Suprapubic skin (tissue), 4 donors: ENCODE measurements at regions not wholly inside any gene's neighbourhood (a gene's known extent, or its start where the extent isn't known, plus 50 kb on each side); places are given as distances from the start of the nearest gene placed in this dataset.

ENCODE experiments used
- DNase-seq, 2 donors: peaks; one replicate each; pipeline ENCODE4 v3.0.0-alpha.2; 2019; ENCODE audit warnings: low spot score in 2 of 2
- H3K27ac ChIP-seq: fragments of 200-600 bp; sonication (generic); one replicate; pipeline ENCODE4 v1.5.1; 2019
- H3K27me3 ChIP-seq: fragments of 200-600 bp; sonication (generic); one replicate; pipeline ENCODE4 v1.5.1; 2019
- H3K36me3 ChIP-seq: fragments of 200-600 bp; sonication (generic); one replicate; pipeline ENCODE4 v1.5.1; 2019
- H3K4me1 ChIP-seq: fragments of 200-600 bp; sonication (generic); one replicate; pipeline ENCODE4 v1.5.1; 2019
- H3K4me3 ChIP-seq: fragments of 200-600 bp; sonication (generic); one replicate; pipeline ENCODE4 v1.5.1; 2019; ENCODE audit warnings: mild to moderate bottlenecking
- H3K9me3 ChIP-seq: fragments of 200-600 bp; sonication (generic); one replicate; pipeline ENCODE4 v1.5.1; 2019
- EP300 ChIP-seq: sonication (generic); formaldehyde crosslinking; IDR thresholded peaks from one replicate; pipeline ENCODE4 v1.6.1; 2017; ENCODE audit warnings: antibody characterized with exemption
- POLR2A ChIP-seq, 2 donors: fragments of 450-650 bp; IDR thresholded peaks; one replicate each; pipeline ENCODE4 v1.6.1; 2017; ENCODE audit warnings: antibody characterized with exemption in 2 of 2, mild to moderate bottlenecking in 2 of 2, moderate library complexity in 2 of 2
- POLR2AphosphoS5 ChIP-seq, 3 donors: sonication (generic); formaldehyde crosslinking; IDR thresholded peaks; one replicate each; pipeline ENCODE4 v1.6.1; 2017; ENCODE audit warnings: antibody characterized with exemption in 3 of 3
- WGBS: methylation state at CpG from one replicate; pipeline ENCODE4 v1.1.5; 2018; 5-methylcytosine and 5-hydroxymethylcytosine counted together
- TF ChIP-seq, protein P1 (sequence below), 2 donors: fragments of 200-600 bp in 1 of 2; fragments of 450-650 bp in 1 of 2; sonication (generic) in 1 of 2; IDR thresholded peaks; one replicate each; pipeline ENCODE4 v1.5.1; 2016 to 2019; ENCODE audit warnings: antibody characterized with exemption in 2 of 2, mild to moderate bottlenecking in 1 of 2, moderate library complexity in 1 of 2

DNA sequence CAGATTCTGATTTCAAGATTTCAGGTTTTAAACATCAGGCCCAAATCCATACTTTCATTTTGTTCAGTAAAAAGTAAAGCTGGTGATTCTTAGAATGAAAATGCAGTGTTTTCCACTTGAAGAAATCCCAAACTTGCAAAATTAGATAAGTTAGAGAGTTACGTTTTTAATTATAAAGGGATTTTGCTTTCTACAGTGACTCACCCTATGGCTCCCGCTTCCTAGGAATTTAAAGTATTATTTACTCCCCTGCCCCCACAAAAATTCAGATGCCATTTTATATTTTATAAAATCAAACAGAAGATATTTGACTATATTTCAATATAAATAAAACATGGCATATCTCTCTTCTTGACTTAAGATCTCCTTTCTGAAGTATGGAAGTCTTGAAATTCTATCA, 402.9 kb downstream of the ZSWIM6 start:
- Histone ChIP-seq H3K4me1 (no peaks in the 10 kb centered on the region), H3K27me3 (no peaks in the 10 kb centered on the region), H3K36me3 (no peaks in the 10 kb centered on the region), H3K27ac (no peak overlapping the region), H3K9me3 (no peaks in the 10 kb centered on the region), H3K4me3 (no peak overlapping the region)
- no peak for DNase-seq
- TF ChIP-seq POLR2AphosphoS5 (IDR thresholded peaks at IDR 0.05), result no peak
- TF ChIP-seq EP300, result no peak
- TF ChIP-seq, protein P1, sequence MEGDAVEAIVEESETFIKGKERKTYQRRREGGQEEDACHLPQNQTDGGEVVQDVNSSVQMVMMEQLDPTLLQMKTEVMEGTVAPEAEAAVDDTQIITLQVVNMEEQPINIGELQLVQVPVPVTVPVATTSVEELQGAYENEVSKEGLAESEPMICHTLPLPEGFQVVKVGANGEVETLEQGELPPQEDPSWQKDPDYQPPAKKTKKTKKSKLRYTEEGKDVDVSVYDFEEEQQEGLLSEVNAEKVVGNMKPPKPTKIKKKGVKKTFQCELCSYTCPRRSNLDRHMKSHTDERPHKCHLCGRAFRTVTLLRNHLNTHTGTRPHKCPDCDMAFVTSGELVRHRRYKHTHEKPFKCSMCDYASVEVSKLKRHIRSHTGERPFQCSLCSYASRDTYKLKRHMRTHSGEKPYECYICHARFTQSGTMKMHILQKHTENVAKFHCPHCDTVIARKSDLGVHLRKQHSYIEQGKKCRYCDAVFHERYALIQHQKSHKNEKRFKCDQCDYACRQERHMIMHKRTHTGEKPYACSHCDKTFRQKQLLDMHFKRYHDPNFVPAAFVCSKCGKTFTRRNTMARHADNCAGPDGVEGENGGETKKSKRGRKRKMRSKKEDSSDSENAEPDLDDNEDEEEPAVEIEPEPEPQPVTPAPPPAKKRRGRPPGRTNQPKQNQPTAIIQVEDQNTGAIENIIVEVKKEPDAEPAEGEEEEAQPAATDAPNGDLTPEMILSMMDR (IDR thresholded peaks at IDR 0.05), result no peak
- TF ChIP-seq POLR2A (IDR thresholded peaks at IDR 0.05), result no peak
- WGBS, result 72% methylated on average over 2 of the region's 2 CpGs

GRCh38 chr5:61735531-61735930, 403.5 kb downstream of the ZSWIM6 start:
- no peaks in the 10 kb centered on the region for H3K27me3 ChIP-seq
- no peaks in the 10 kb centered on the region for H3K4me1 ChIP-seq
- no peaks in the 10 kb centered on the region for H3K9me3 ChIP-seq
- H3K36me3 ChIP-seq, result no peaks in the 10 kb centered on the region
- no peak overlapping the region for H3K27ac ChIP-seq
- TF ChIP-seq, protein P1 (IDR thresholded peaks at IDR 0.05), result no peak
- no peak for TF ChIP-seq POLR2A (IDR thresholded peaks at IDR 0.05)
- no peak for TF ChIP-seq EP300
- no peak for TF ChIP-seq POLR2AphosphoS5 (IDR thresholded peaks at IDR 0.05)
- WGBS, result 89% methylated on average over 2 of the region's 2 CpGs
- H3K4me3 ChIP-seq, result no peak overlapping the region
- DNase-seq, result no peak

DNA sequence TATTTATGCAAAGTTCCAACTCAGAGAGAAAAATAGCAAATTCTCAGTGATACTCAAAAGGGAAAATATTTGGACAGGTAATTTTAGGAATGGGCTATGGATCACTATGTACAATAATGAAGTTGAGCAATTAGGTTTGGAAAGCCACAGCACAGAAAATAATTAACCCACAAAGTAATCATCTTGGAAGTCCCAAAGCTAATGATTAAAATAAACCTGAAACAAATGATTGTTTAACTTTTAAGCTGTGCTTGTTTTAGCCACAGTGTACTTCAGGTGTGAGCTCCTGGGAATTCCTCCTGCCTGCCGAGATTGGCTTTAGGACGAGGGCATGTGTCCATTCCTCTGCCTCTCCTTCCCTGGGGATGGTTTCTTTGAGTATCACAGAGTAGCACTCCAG, 403.9 kb downstream of the ZSWIM6 start:
- Histone ChIP-seq H3K27me3 (no peaks in the 10 kb centered on the region), H3K4me1 (no peaks in the 10 kb centered on the region), H3K27ac (no peak overlapping the region), H3K4me3 (no peak overlapping the region), H3K36me3 (no peaks in the 10 kb centered on the region), H3K9me3 (no peaks in the 10 kb centered on the region)
- no peak for DNase-seq
- WGBS, result 85% methylated on average over 2 of the region's 2 CpGs
- TF ChIP-seq POLR2A (IDR thresholded peaks at IDR 0.05) (no peak), EP300 (no peak), POLR2AphosphoS5 (IDR thresholded peaks at IDR 0.05) (no peak)
- TF ChIP-seq, protein P1 (IDR thresholded peaks at IDR 0.05), result no peak

DNA sequence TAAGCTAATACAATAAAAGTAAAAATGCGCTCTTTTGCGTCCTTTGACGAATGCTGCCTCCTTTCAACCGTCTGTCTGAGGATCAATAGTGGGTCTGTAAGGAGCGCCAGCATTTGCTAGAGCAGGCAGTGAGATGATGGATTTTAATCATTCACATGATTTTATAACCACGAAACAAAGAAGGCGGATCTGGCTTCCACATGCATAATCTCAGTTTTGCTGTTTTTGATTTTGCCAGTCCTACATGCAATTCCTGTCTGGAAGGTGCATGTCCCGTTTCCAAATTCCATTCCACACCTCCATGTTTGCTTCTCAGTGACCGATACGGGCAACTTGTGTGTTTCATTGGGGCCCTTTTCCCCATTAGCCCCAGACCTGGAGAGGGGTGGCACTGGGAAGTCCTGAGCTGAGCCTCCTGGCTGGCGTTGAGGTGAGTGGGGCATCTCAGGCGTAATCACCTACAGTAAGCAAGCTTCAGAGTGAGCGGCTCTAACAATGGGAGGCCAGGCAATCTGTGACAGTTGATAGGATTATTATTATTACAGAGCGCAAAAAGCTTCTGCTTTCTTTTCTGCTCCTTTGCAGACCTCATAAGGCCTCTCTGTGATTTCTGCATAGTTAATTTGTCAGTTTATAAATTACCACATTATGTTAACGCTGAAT, 405.4 kb downstream of the ZSWIM6 start:
- no peak for DNase-seq
- TF ChIP-seq, protein P1 (IDR thresholded peaks at IDR 0.05), result no peak
- no peak for TF ChIP-seq POLR2AphosphoS5 (IDR thresholded peaks at IDR 0.05)
- no peak for TF ChIP-seq POLR2A (IDR thresholded peaks at IDR 0.05)
- TF ChIP-seq EP300, result no peak
- WGBS, result 73% methylated on average over 15 of the region's 15 CpGs

GRCh38 chr5:61737964-61738340, 405.9 kb downstream of the ZSWIM6 start:
- WGBS, result 71% methylated on average over 4 of the region's 4 CpGs

More for the DNA sequence above, 405.4 kb downstream of the ZSWIM6 start:
- Histone ChIP-seq H3K27me3 (no peaks in the 10 kb centered on the region), H3K4me3 (no peak overlapping the region), H3K27ac (no peak overlapping the region), H3K9me3 (no peaks in the 10 kb centered on the region), H3K4me1 (no peaks in the 10 kb centered on the region), H3K36me3 (no peaks in the 10 kb centered on the region)

More at GRCh38 chr5:61737964-61738340, 405.9 kb downstream of the ZSWIM6 start:
- Histone ChIP-seq H3K4me3 (no peak overlapping the region), H3K36me3 (no peaks in the 10 kb centered on the region), H3K9me3 (no peaks in the 10 kb centered on the region), H3K27ac (no peak overlapping the region), H3K27me3 (no peaks in the 10 kb centered on the region), H3K4me1 (no peaks in the 10 kb centered on the region)
- no peak for TF ChIP-seq POLR2A (IDR thresholded peaks at IDR 0.05)
- TF ChIP-seq EP300, result no peak
- TF ChIP-seq, protein P1 (IDR thresholded peaks at IDR 0.05), result no peak
- DNase-seq, result no peak
